C4-2B (cell line): ENCODE measurements at regions not wholly inside any gene's neighbourhood (a gene's known extent, or its start where the extent isn't known, plus 50 kb on each side); places are given as distances from the start of the nearest gene placed in this dataset.

Experiments used
- ZFX ChIP-seq: fragments of 450-650 bp; IDR thresholded peaks from 2 replicates; pipeline ENCODE4 v1.6.1; 2017
- TF ChIP-seq, protein P1 (sequence below): fragments of 450-650 bp; conservative IDR thresholded peaks from 2 replicates; pipeline ENCODE4 v1.5.1; 2017; ENCODE audit warnings: mild to moderate bottlenecking

DNA sequence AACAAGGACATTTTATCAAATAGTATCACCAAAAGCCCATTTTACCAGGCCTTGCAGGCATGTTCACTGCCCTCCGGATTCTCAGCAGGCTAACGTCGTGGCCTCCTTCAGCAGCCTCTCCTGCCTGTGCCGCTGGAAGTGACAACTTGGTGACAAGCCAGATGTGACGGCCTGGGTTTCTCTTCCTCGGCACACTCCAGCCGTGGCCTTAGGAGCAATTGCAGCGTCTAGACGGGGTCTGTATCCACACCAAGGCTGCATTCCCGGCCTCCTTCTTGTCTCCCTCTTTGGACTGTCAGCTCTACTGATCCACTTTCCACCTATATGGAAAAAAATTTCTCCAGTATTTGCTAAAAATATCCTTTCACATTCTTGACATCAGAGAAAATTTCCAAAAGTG, 145.3 kb upstream of the MGMT start:
- TF ChIP-seq, protein P1, sequence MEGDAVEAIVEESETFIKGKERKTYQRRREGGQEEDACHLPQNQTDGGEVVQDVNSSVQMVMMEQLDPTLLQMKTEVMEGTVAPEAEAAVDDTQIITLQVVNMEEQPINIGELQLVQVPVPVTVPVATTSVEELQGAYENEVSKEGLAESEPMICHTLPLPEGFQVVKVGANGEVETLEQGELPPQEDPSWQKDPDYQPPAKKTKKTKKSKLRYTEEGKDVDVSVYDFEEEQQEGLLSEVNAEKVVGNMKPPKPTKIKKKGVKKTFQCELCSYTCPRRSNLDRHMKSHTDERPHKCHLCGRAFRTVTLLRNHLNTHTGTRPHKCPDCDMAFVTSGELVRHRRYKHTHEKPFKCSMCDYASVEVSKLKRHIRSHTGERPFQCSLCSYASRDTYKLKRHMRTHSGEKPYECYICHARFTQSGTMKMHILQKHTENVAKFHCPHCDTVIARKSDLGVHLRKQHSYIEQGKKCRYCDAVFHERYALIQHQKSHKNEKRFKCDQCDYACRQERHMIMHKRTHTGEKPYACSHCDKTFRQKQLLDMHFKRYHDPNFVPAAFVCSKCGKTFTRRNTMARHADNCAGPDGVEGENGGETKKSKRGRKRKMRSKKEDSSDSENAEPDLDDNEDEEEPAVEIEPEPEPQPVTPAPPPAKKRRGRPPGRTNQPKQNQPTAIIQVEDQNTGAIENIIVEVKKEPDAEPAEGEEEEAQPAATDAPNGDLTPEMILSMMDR: no peak
- no peak for TF ChIP-seq ZFX
